ENCODE measurements at regions not wholly inside any gene's neighbourhood (a gene's known extent, or its start where the extent isn't known, plus 50 kb on each side); places are given as distances from the start of the nearest gene placed in this dataset.

- no peak overlapping the region for H3K4me3 ChIP-seq (ENCODE audit: low read depth, low read length)
- POLR2A ChIA-PET: no interaction called here
- H3K36me3 ChIP-seq (ENCODE audit: control insufficient read depth, insufficient read depth, low read length): no peaks in the 10 kb centered on the region
- DNase-seq (ENCODE audit: low read depth): no peak
- CTCF ChIA-PET: no interaction called here
- H3K27me3 ChIP-seq (ENCODE audit: control insufficient read depth, insufficient read depth, low read length): no peaks in the 10 kb centered on the region
- TF ChIP-seq CTCF (IDR thresholded peaks at IDR 0.05; ENCODE audit: insufficient read depth, low read depth, low read length): no peak
Measured at GRCh38 chr16:8087146-8087545, 503.2 kb downstream of the TMEM114 start.

GRCh38 chr16:8084882-8085281 is 505.4 kb downstream of the TMEM114 start:
- CTCF ChIA-PET: no interaction called here
- TF ChIP-seq CTCF (IDR thresholded peaks at IDR 0.05; ENCODE audit: insufficient read depth, low read depth, low read length): no peak
- Histone ChIP-seq H3K36me3 (ENCODE audit: control insufficient read depth, insufficient read depth, low read length) (no peaks in the 10 kb centered on the region), H3K4me3 (ENCODE audit: low read depth, low read length) (no peak overlapping the region), H3K27me3 (ENCODE audit: control insufficient read depth, insufficient read depth, low read length) (no peaks in the 10 kb centered on the region)
- DNase-seq (ENCODE audit: low read depth): no peak
- POLR2A ChIA-PET: no interaction called here

DNA sequence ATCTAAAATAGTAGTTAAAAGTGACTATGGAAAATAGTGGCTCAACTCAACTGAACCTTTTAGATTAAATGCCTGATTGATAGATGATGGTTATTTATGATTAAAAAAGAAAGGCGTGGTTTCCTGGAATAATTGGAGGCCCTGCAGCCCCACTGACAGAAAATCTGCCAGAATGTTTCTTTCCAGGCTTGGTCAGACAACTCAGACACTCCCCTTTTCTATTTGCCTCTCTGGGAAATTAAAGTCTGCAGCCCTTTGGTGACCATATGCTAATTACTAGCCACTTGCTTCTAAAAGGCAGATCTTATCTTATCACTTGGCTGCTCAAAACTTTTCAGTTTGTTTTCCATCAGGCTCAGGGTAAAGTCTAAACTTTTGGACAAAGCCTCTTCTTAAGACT is 506.0 kb downstream of the TMEM114 start:
- H3K27me3 ChIP-seq (ENCODE audit: control insufficient read depth, insufficient read depth, low read length): no peaks in the 10 kb centered on the region
- POLR2A ChIA-PET: no interaction called here
- H3K4me3 ChIP-seq (ENCODE audit: low read depth, low read length): no peak overlapping the region
- H3K36me3 ChIP-seq (ENCODE audit: control insufficient read depth, insufficient read depth, low read length): no peaks in the 10 kb centered on the region
- no peak for DNase-seq (ENCODE audit: low read depth)
- CTCF ChIA-PET: no interaction called here
- TF ChIP-seq CTCF (IDR thresholded peaks at IDR 0.05; ENCODE audit: insufficient read depth, low read depth, low read length): no peak

DNA sequence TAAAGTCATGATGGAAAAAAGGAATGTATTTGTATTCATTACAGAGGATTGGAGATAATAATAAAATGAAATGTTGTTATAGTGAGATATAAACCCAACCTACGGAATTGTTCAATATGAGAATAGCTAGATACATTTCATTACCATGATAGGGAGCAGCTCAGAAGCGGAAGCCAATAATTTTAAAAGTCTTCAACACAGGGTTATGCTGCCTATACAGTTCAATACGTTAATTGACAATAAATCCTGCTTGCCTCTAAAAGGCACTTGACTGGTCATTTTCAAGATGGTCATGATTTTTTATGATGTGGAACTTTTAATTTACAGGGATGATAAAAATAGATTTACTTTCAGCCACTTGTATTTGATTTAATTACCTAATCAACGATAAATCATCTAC is 506.8 kb downstream of the TMEM114 start:
- POLR2A ChIA-PET: no interaction called here

DNA sequence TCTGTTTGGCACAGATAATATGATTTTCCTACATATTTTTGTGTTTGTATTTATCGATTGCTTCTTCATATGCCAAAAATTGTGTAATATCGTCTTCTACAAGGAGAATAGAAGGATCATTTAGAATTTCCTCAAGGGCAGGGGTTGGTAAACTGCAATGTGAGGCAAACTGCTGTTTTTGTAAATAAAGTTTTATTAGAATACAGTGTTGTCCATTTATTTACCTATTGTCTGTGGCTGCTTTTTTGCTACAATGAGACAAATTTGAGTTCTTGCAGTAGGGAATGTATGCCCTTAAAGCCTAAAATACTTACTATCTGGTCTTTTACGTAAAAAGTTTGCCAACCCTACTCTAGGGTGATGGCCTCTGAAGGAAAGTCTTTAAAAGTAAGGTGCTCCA is 509.5 kb downstream of the TMEM114 start:
- Histone ChIP-seq H3K36me3 (ENCODE audit: control insufficient read depth, insufficient read depth, low read length) (no peaks in the 10 kb centered on the region), H3K4me3 (ENCODE audit: low read depth, low read length) (no peak overlapping the region), H3K27me3 (ENCODE audit: control insufficient read depth, insufficient read depth, low read length) (no peaks in the 10 kb centered on the region)
- CTCF ChIA-PET: no interaction called here
- no peak for DNase-seq (ENCODE audit: low read depth)
- no peak for TF ChIP-seq CTCF (IDR thresholded peaks at IDR 0.05; ENCODE audit: insufficient read depth, low read depth, low read length)
- POLR2A ChIA-PET: no interaction called here

More for the DNA sequence above, 506.8 kb downstream of the TMEM114 start:
- H3K36me3 ChIP-seq (ENCODE audit: control insufficient read depth, insufficient read depth, low read length): no peaks in the 10 kb centered on the region
- CTCF ChIA-PET: no interaction called here
- H3K27me3 ChIP-seq (ENCODE audit: control insufficient read depth, insufficient read depth, low read length): no peaks in the 10 kb centered on the region
- no peak for DNase-seq (ENCODE audit: low read depth)
- no peak for TF ChIP-seq CTCF (IDR thresholded peaks at IDR 0.05; ENCODE audit: insufficient read depth, low read depth, low read length)
- H3K4me3 ChIP-seq (ENCODE audit: low read depth, low read length): no peak overlapping the region
